ENCODE measurements at regions not wholly inside any gene's neighbourhood (a gene's known extent, or its start where the extent isn't known, plus 50 kb on each side); places are given as distances from the start of the nearest gene placed in this dataset.

GRCh38 chr2:39532933-39533332 is 95.8 kb upstream of the MAP4K3 start:
- TF ChIP-seq POLR2AphosphoS5 (IDR thresholded peaks at IDR 0.05; ENCODE audit: low read depth, low read length) (no peak), CTCF (IDR thresholded peaks at IDR 0.05) (no peak), TCF7L2 (IDR thresholded peaks at IDR 0.05; ENCODE audit: low read depth, low read length) (no peak), SIN3A (IDR thresholded peaks at IDR 0.05; ENCODE audit: borderline replicate concordance, insufficient read depth, low read depth, low read length) (no peak)

Measured in Panc1 (cell line).